ENCODE measurements at regions not wholly inside any gene's neighbourhood (a gene's known extent, or its start where the extent isn't known, plus 50 kb on each side); places are given as distances from the start of the nearest gene placed in this dataset.

- DNase-seq (ENCODE audit: low read depth) = no peak
- Histone ChIP-seq H3K36me3 (ENCODE audit: control insufficient read depth, insufficient read depth, low read length) (no peaks in the 10 kb centered on the region), H3K4me3 (ENCODE audit: low read depth, low read length) (no peak overlapping the region), H3K27me3 (ENCODE audit: control insufficient read depth, insufficient read depth, low read length) (no peaks in the 10 kb centered on the region)
- no peak for TF ChIP-seq CTCF (IDR thresholded peaks at IDR 0.05; ENCODE audit: insufficient read depth, low read length, poor library complexity, severe bottlenecking)
Measured at GRCh38 chr18:46256078-46256477, 151.9 kb downstream of the HAUS1 start.

- Histone ChIP-seq H3K27me3 (ENCODE audit: control insufficient read depth, insufficient read depth, low read length) (no peaks in the 10 kb centered on the region), H3K4me3 (ENCODE audit: low read depth, low read length) (no peak overlapping the region), H3K36me3 (ENCODE audit: control insufficient read depth, insufficient read depth, low read length) (no peaks in the 10 kb centered on the region)
- no peak for DNase-seq (ENCODE audit: low read depth)
- no peak for TF ChIP-seq CTCF (IDR thresholded peaks at IDR 0.05; ENCODE audit: insufficient read depth, low read length, poor library complexity, severe bottlenecking)
Measured at GRCh38 chr18:46257366-46257765, 153.2 kb downstream of the HAUS1 start.

- Histone ChIP-seq H3K27me3 (ENCODE audit: control insufficient read depth, insufficient read depth, low read length) (no peaks in the 10 kb centered on the region), H3K36me3 (ENCODE audit: control insufficient read depth, insufficient read depth, low read length) (peaks cover 2% of the 10 kb centered on the region), H3K4me3 (ENCODE audit: low read depth, low read length) (no peak overlapping the region)
- DNase-seq (ENCODE audit: low read depth) = peak; percentile 73
- TF ChIP-seq CTCF (IDR thresholded peaks at IDR 0.05; ENCODE audit: insufficient read depth, low read length, poor library complexity, severe bottlenecking) = no peak
Measured at GRCh38 chr18:46260016-46260878, 156.1 kb downstream of the HAUS1 start.

- Histone ChIP-seq H3K4me3 (ENCODE audit: low read depth, low read length) (no peak overlapping the region), H3K27me3 (ENCODE audit: control insufficient read depth, insufficient read depth, low read length) (no peaks in the 10 kb centered on the region), H3K36me3 (ENCODE audit: control insufficient read depth, insufficient read depth, low read length) (peaks cover 2% of the 10 kb centered on the region)
- DNase-seq (ENCODE audit: low read depth) = no peak
- no peak for TF ChIP-seq CTCF (IDR thresholded peaks at IDR 0.05; ENCODE audit: insufficient read depth, low read length, poor library complexity, severe bottlenecking)
Measured at GRCh38 chr18:46260879-46261143, 156.6 kb downstream of the HAUS1 start.

GRCh38 chr18:46261799-46262198, 157.6 kb downstream of the HAUS1 start:
- Histone ChIP-seq H3K4me3 (ENCODE audit: low read depth, low read length) (no peak overlapping the region), H3K27me3 (ENCODE audit: control insufficient read depth, insufficient read depth, low read length) (no peaks in the 10 kb centered on the region), H3K36me3 (ENCODE audit: control insufficient read depth, insufficient read depth, low read length) (peaks cover 2% of the 10 kb centered on the region)
- no peak for DNase-seq (ENCODE audit: low read depth)
- TF ChIP-seq CTCF (IDR thresholded peaks at IDR 0.05; ENCODE audit: insufficient read depth, low read length, poor library complexity, severe bottlenecking) = no peak

- no peaks in the 10 kb centered on the region for H3K27me3 ChIP-seq (ENCODE audit: control insufficient read depth, insufficient read depth, low read length)
- H3K36me3 ChIP-seq (ENCODE audit: control insufficient read depth, insufficient read depth, low read length) = peaks cover 2% of the 10 kb centered on the region
- DNase-seq (ENCODE audit: low read depth) = no peak
- H3K4me3 ChIP-seq (ENCODE audit: low read depth, low read length) = no peak overlapping the region
- no peak for TF ChIP-seq CTCF (IDR thresholded peaks at IDR 0.05; ENCODE audit: insufficient read depth, low read length, poor library complexity, severe bottlenecking)
Measured at GRCh38 chr18:46262856-46263255, 158.7 kb downstream of the HAUS1 start.
